Osteoblast (primary cell): ENCODE measurements at regions not wholly inside any gene's neighbourhood (a gene's known extent, or its start where the extent isn't known, plus 50 kb on each side); places are given as distances from the start of the nearest gene placed in this dataset.

Experiments used
- DNase-seq: peaks from one replicate; pipeline ENCODE4 v3.0.0; 2011; ENCODE audit warnings: low spot score, mixed read lengths; ENCODE audit not compliant: insufficient read length; ENCODE audit errors: missing footprints
- H2AFZ ChIP-seq: 2 replicates; pipeline ENCODE4 v1.6.0; 2011; ENCODE audit warnings: mild to moderate bottlenecking, low read length
- H3K27ac ChIP-seq: 2 replicates; pipeline ENCODE4 v1.5.1; 2011; ENCODE audit warnings: mild to moderate bottlenecking, low read depth, low read length, moderate library complexity
- H3K27me3 ChIP-seq: 2 replicates; pipeline ENCODE4 v1.6.0; 2012; ENCODE audit warnings: mild to moderate bottlenecking, control low read depth, inconsistent platforms, low read length, moderate library complexity; ENCODE audit not compliant: insufficient read depth
- H3K36me3 ChIP-seq: 2 replicates; pipeline ENCODE4 v1.5.1; 2011; ENCODE audit warnings: mild to moderate bottlenecking, low read length, control low read depth, moderate library complexity; ENCODE audit not compliant: insufficient read depth
- H3K4me1 ChIP-seq: 2 replicates; pipeline ENCODE4 v1.5.1; 2011; ENCODE audit warnings: mild to moderate bottlenecking, low read length, control low read depth, moderate library complexity; ENCODE audit not compliant: insufficient read depth
- H3K4me2 ChIP-seq: 2 replicates; pipeline ENCODE4 v1.6.0; 2011; ENCODE audit warnings: mild to moderate bottlenecking, low read length; ENCODE audit not compliant: insufficient read depth
- H3K4me3 ChIP-seq: fragments of 200-600 bp; sonication (generic); 3 replicates; pipeline ENCODE4 v1.5.1; 2012; ENCODE audit warnings: mild to moderate bottlenecking, low read length, inconsistent platforms; ENCODE audit not compliant: insufficient read depth
- H3K79me2 ChIP-seq: 2 replicates; pipeline ENCODE4 v1.6.0; 2012; ENCODE audit warnings: mild to moderate bottlenecking, low read length, control low read depth, inconsistent platforms; ENCODE audit not compliant: insufficient read depth
- H3K9me3 ChIP-seq: 2 replicates; pipeline ENCODE4 v1.5.1; 2011; ENCODE audit warnings: low read depth, low read length, control low read depth
- H4K20me1 ChIP-seq: 2 replicates; pipeline ENCODE4 v1.6.0; 2012; ENCODE audit warnings: mild to moderate bottlenecking, low read length, control low read depth; ENCODE audit not compliant: insufficient read depth
- TF ChIP-seq, protein P1 (sequence below): IDR thresholded peaks from 2 replicates; pipeline ENCODE4 v1.5.1; 2011; ENCODE audit warnings: mild to moderate bottlenecking, low read depth, low read length, moderate library complexity; ENCODE audit errors: extremely low read depth

DNA sequence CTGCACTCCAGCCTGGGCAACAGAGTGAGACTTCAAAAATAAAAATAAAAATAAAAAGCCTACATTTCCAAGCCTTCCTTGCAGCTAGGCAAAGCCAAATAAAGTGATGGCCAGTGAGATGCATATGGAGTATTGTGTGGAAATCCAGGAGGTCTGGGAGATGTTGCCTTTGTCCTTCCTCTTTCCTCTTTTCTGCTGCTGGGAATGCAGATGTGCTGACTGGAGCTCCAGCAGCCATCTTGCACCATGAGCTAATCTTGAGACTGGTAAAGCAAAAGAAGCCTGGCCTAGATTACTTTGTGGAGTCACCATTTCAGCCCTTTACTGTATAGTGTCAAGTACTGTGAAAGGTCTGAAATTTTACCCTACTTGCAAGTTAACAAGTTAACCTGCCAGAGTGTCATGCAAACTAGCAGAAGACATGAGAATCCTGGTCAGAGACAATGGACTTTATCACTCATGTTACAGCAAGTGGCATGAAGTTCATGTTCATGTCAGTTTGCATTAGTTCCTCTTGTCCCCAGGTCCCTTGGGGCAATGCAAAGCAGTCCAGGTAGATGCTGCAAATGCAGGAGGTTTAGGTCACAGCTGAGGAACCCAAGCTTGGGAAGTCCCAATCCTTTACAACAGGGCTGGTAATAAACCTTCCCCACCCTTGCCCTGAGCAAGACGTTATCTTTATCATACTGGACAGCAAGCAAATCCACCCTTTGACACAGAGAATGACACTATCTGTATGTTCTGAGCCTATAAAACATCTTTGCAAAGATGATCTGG is 103.1 kb downstream of the TLE3 start:
- Histone ChIP-seq H4K20me1 (no peaks in the 10 kb centered on the region), H3K9me3 (no peaks in the 10 kb centered on the region), H3K27me3 (peaks cover 30% of the 10 kb centered on the region), H3K4me3 (no peak overlapping the region), H3K79me2 (no peaks in the 10 kb centered on the region), H2AFZ (no peak overlapping the region), H3K36me3 (no peaks in the 10 kb centered on the region), H3K27ac (no peak overlapping the region), H3K4me1 (no peaks in the 10 kb centered on the region), H3K4me2 (no peak overlapping the region)
- DNase-seq: peak; percentile 48
- TF ChIP-seq, protein P1, sequence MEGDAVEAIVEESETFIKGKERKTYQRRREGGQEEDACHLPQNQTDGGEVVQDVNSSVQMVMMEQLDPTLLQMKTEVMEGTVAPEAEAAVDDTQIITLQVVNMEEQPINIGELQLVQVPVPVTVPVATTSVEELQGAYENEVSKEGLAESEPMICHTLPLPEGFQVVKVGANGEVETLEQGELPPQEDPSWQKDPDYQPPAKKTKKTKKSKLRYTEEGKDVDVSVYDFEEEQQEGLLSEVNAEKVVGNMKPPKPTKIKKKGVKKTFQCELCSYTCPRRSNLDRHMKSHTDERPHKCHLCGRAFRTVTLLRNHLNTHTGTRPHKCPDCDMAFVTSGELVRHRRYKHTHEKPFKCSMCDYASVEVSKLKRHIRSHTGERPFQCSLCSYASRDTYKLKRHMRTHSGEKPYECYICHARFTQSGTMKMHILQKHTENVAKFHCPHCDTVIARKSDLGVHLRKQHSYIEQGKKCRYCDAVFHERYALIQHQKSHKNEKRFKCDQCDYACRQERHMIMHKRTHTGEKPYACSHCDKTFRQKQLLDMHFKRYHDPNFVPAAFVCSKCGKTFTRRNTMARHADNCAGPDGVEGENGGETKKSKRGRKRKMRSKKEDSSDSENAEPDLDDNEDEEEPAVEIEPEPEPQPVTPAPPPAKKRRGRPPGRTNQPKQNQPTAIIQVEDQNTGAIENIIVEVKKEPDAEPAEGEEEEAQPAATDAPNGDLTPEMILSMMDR: no peak

DNA sequence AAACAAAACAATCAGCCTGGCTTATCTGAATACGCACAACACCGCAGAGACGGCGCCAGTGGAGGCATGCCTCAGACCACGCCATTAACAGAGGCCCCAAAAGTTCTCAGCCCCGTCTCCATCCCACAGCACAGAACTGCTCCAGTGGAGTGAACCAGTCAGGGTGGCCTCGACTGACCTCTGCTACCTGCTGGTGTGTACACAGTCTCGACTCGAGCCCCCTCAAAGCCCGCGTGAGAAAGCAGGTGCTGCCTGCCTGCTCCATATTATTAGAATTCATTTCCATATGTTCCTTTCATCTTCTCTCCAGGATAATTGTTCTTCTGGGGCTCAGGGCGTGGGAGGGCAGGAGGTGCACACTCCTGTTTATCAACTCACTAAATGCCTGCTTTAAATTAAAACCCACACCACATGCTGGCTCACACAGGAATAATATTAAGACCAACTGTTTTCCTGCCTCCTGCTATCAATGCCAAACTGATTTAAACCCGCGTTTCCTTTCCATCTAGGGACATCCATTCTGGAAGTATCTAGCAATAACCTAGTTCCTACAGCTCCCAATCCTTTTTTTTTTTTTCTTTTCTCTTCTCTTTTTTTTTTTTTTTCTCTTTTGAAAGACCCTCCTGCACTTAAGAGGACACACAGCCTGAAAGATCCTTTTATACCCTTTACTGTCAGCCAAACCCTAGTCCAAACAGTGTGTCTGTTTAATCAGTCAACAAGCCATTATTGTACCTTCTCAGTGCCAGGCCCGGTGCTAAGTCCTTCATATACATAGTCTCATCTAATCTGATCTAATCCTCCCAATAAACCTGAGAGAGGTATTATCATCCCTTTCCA is 101.2 kb downstream of the TLE3 start:
- no peak overlapping the region for H3K4me2 ChIP-seq

DNA sequence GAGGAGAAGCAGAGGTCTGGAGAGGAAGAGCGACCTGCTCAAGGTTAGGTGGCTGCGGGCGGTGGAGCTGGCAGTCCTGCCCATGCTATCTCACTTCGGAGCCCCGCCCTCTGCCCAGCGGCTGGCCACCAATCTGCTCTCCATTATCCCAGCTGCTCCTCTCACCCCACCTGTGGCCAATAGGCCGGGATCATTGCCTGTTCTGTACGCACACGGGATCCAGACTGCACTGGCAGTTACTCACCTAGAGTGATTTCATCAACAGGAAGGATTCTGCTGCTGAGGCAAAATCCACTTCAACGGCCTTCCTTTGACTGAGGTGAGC is 100.6 kb downstream of the TLE3 start:
- no peaks in the 10 kb centered on the region for H3K4me1 ChIP-seq
- H3K4me3 ChIP-seq: no peak overlapping the region
- H3K9me3 ChIP-seq: no peaks in the 10 kb centered on the region
- H4K20me1 ChIP-seq: no peaks in the 10 kb centered on the region
- TF ChIP-seq, protein P1: no peak
- DNase-seq: peak; percentile 48
- no peak overlapping the region for H3K4me2 ChIP-seq
- H3K36me3 ChIP-seq: no peaks in the 10 kb centered on the region
- H3K27ac ChIP-seq: no peak overlapping the region
- H2AFZ ChIP-seq: no peak overlapping the region
- H3K79me2 ChIP-seq: no peaks in the 10 kb centered on the region
- H3K27me3 ChIP-seq: peaks cover 38% of the 10 kb centered on the region

More for the DNA sequence above, 101.2 kb downstream of the TLE3 start:
- Histone ChIP-seq H3K4me3 (no peak overlapping the region), H3K4me1 (no peaks in the 10 kb centered on the region), H2AFZ (no peak overlapping the region), H3K9me3 (no peaks in the 10 kb centered on the region), H3K27me3 (peaks cover 37% of the 10 kb centered on the region), H3K36me3 (no peaks in the 10 kb centered on the region), H4K20me1 (no peaks in the 10 kb centered on the region), H3K27ac (no peak overlapping the region), H3K79me2 (no peaks in the 10 kb centered on the region)
- TF ChIP-seq, protein P1: no peak
- DNase-seq: peak; percentile 4
